Endodermal cell (in vitro differentiated cells): ENCODE measurements at regions not wholly inside any gene's neighbourhood (a gene's known extent, or its start where the extent isn't known, plus 50 kb on each side); places are given as distances from the start of the nearest gene placed in this dataset.

Experiments used
- DNase-seq: peaks from one replicate; pipeline ENCODE4 v3.0.0-alpha.2; 2017
- H3K27ac ChIP-seq: 2 replicates; pipeline ENCODE4 v1.5.1; 2013; ENCODE audit warnings: mild to moderate bottlenecking, low read depth, low read length, moderate library complexity
- H3K27me3 ChIP-seq: 2 replicates; pipeline ENCODE4 v1.6.1; 2013; ENCODE audit warnings: mild to moderate bottlenecking, low read length, moderate library complexity; ENCODE audit not compliant: insufficient read depth, control insufficient read depth, poor library complexity, severe bottlenecking
- H3K36me3 ChIP-seq: 2 replicates; pipeline ENCODE4 v1.7.0; 2013; ENCODE audit warnings: mild to moderate bottlenecking, low read length, moderate library complexity; ENCODE audit not compliant: control insufficient read depth, insufficient read depth
- H3K4me1 ChIP-seq: one replicate; pipeline ENCODE4 v1.7.0; 2013; ENCODE audit warnings: low read length; ENCODE audit not compliant: control insufficient read depth, insufficient read depth
- H3K4me3 ChIP-seq: 2 replicates; pipeline ENCODE4 v1.5.1; 2013; ENCODE audit warnings: mild to moderate bottlenecking, low read length, moderate library complexity
- H3K9ac ChIP-seq: 2 replicates; pipeline ENCODE4 v1.6.1; 2013; ENCODE audit warnings: mild to moderate bottlenecking, low read length, moderate library complexity; ENCODE audit not compliant: poor library complexity, severe bottlenecking; ENCODE audit errors: extremely low read depth
- H3K9me3 ChIP-seq: 2 replicates; pipeline ENCODE4 v1.6.1; 2013; ENCODE audit warnings: mild to moderate bottlenecking, low read length, moderate library complexity; ENCODE audit not compliant: control insufficient read depth
- H3K27ac Mint-ChIP-seq: 2 replicates; pipeline ENCODE4 v1.8.0; 2020; ENCODE audit warnings: mixed read lengths
- H3K27me3 Mint-ChIP-seq: 2 replicates; pipeline ENCODE4 v1.8.0; 2021; ENCODE audit warnings: mild to moderate bottlenecking, mixed read lengths; ENCODE audit not compliant: insufficient read depth
- H3K36me3 Mint-ChIP-seq: 2 replicates; pipeline ENCODE4 v1.8.0; 2020; ENCODE audit warnings: low read depth, mixed read lengths
- H3K4me1 Mint-ChIP-seq: 2 replicates; pipeline ENCODE4 v1.8.0; 2020; ENCODE audit warnings: mixed read lengths
- H3K4me3 Mint-ChIP-seq: 2 replicates; pipeline ENCODE4 v1.8.0; 2020; ENCODE audit warnings: mild to moderate bottlenecking, moderate library complexity, mixed read lengths
- H3K9me3 Mint-ChIP-seq: 2 replicates; pipeline ENCODE4 v1.8.0; 2020; ENCODE audit warnings: mild to moderate bottlenecking, mixed read lengths
- WGBS, 2 experiments: methylation state at CpG; one replicate each; pipeline versions ENCODE4 v1.1.5 to v1.1.7; 2013; ENCODE audit warnings: missing lambda C conversion rate in 2 of 2, mixed read lengths in 1 of 2; ENCODE audit not compliant: insufficient coverage in 1 of 2, insufficient read length in 1 of 2; 5-methylcytosine and 5-hydroxymethylcytosine counted together
- TF ChIP-seq, protein P1 (sequence below): fragments of 200-600 bp; sonication (generic); conservative IDR thresholded peaks from 2 replicates; pipeline ENCODE4 v1.5.0; 2021; ENCODE audit warnings: antibody characterized with exemption, mild to moderate bottlenecking

DNA sequence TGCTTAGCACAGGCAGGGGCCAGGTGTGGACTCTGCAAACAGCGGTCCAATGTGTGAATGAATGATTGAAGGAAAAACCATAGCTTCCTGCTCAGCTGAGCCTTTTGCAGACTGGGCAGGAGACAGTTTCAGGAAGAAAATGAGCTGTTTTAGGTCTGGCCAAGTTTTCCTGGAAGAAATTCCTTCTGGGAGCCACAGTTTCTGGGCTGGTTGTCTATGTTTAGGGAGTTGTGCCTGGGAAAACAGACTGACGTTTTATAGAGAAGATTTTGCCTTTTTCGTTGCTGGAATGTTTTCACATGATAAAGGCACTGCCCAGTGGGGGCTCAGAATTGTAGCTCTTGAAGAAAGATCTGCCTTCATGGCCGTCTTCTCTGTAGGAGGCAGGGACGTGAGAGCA, 255.1 kb downstream of the CCSER2 start:
- peaks cover 4% of the 10 kb centered on the region for H3K4me1 ChIP-seq
- peaks cover 28% of the 10 kb centered on the region for H3K4me1 Mint-ChIP-seq
- H3K9me3 ChIP-seq: no peaks in the 10 kb centered on the region
- H3K4me3 Mint-ChIP-seq: no peak overlapping the region
- no peak overlapping the region for H3K27ac Mint-ChIP-seq
- no peak overlapping the region for H3K4me3 ChIP-seq
- no peaks in the 10 kb centered on the region for H3K9me3 Mint-ChIP-seq
- H3K9ac ChIP-seq: no peak overlapping the region
- WGBS, 2 experiments: 66 to 69% methylated on average over 4 to 5 of the region's 5 CpGs
- TF ChIP-seq, protein P1, sequence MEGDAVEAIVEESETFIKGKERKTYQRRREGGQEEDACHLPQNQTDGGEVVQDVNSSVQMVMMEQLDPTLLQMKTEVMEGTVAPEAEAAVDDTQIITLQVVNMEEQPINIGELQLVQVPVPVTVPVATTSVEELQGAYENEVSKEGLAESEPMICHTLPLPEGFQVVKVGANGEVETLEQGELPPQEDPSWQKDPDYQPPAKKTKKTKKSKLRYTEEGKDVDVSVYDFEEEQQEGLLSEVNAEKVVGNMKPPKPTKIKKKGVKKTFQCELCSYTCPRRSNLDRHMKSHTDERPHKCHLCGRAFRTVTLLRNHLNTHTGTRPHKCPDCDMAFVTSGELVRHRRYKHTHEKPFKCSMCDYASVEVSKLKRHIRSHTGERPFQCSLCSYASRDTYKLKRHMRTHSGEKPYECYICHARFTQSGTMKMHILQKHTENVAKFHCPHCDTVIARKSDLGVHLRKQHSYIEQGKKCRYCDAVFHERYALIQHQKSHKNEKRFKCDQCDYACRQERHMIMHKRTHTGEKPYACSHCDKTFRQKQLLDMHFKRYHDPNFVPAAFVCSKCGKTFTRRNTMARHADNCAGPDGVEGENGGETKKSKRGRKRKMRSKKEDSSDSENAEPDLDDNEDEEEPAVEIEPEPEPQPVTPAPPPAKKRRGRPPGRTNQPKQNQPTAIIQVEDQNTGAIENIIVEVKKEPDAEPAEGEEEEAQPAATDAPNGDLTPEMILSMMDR: no peak
- no peaks in the 10 kb centered on the region for H3K36me3 ChIP-seq
- DNase-seq: no peak
- H3K27ac ChIP-seq: no peak overlapping the region
- no peaks in the 10 kb centered on the region for H3K27me3 ChIP-seq
- H3K27me3 Mint-ChIP-seq: no peaks in the 10 kb centered on the region
- H3K36me3 Mint-ChIP-seq: no peaks in the 10 kb centered on the region

DNA sequence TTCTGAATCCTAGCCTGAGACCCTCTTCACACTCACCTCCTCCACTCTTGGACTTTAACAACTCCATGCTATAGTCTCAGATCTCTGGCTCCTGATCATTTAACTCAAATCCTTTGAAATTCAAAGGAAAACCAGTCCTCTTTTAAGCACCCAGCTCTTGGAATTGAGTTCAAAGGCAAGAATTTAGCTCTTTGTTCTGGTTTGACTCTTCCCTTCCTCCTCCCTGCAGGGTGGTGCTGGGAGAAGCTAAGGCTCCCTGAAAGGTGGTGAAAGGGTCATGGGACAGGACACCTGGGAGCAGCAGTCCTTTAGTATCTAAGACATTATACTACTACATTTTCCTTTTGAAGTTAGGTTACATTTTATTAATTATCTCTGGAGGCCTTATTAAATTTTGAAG, 259.4 kb downstream of the CCSER2 start:
- Mint-ChIP-seq H3K4me3 (no peak overlapping the region), H3K27ac (no peak overlapping the region)
- DNase-seq: peak; percentile 63

DNA sequence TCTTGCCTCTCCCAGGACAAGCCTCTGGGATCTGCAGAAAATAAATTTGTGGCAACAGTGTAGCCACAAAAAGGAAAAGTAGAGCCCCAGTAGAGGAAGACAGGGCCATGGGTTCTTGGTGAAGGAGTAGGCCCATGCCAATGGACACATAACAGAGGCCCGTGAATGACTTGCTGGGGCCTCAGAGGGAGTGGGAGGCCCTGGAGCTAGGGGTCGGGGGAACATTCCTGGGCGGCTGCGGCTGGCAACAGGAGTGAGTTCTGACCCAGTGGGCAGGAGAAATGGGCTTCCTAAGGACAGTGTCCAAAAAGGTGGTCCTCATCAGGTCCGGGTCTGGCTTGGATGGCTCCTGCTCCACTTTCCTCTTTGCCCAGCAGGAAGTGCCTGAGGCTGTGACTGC, 260.0 kb downstream of the CCSER2 start:
- peaks cover 48% of the 10 kb centered on the region for H3K4me1 Mint-ChIP-seq
- no peak overlapping the region for H3K27ac ChIP-seq
- no peak overlapping the region for H3K4me3 Mint-ChIP-seq
- no peaks in the 10 kb centered on the region for H3K9me3 Mint-ChIP-seq
- 91 to 100% methylated on average over 2 to 5 of the region's 5 CpGs for WGBS, 2 experiments
- H3K9me3 ChIP-seq: no peaks in the 10 kb centered on the region
- no peak overlapping the region for H3K9ac ChIP-seq
- TF ChIP-seq, protein P1: no peak
- no peak for DNase-seq
- no peaks in the 10 kb centered on the region for H3K36me3 Mint-ChIP-seq
- H3K4me3 ChIP-seq: no peak overlapping the region
- peaks cover 4% of the 10 kb centered on the region for H3K4me1 ChIP-seq
- H3K27me3 ChIP-seq: no peaks in the 10 kb centered on the region
- H3K27me3 Mint-ChIP-seq: no peaks in the 10 kb centered on the region
- H3K27ac Mint-ChIP-seq: no peak overlapping the region
- no peaks in the 10 kb centered on the region for H3K36me3 ChIP-seq

More for the DNA sequence above, 259.4 kb downstream of the CCSER2 start:
- Histone ChIP-seq H3K9me3 (no peaks in the 10 kb centered on the region), H3K9ac (no peak overlapping the region), H3K27me3 (no peaks in the 10 kb centered on the region), H3K4me3 (no peak overlapping the region), H3K36me3 (no peaks in the 10 kb centered on the region), H3K4me1 (peaks cover 4% of the 10 kb centered on the region), H3K27ac (no peak overlapping the region)
- no peaks in the 10 kb centered on the region for H3K27me3 Mint-ChIP-seq
- no peaks in the 10 kb centered on the region for H3K9me3 Mint-ChIP-seq
- TF ChIP-seq, protein P1: no peak
- H3K36me3 Mint-ChIP-seq: no peaks in the 10 kb centered on the region
- peaks cover 44% of the 10 kb centered on the region for H3K4me1 Mint-ChIP-seq
